Fibroblast of skin of abdomen (primary cell): ENCODE measurements at regions not wholly inside any gene's neighbourhood (a gene's known extent, or its start where the extent isn't known, plus 50 kb on each side); places are given as distances from the start of the nearest gene placed in this dataset.

Experiments used
- DNase-seq: peaks from one replicate; pipeline ENCODE4 v3.0.0-alpha.2; 2013

DNA sequence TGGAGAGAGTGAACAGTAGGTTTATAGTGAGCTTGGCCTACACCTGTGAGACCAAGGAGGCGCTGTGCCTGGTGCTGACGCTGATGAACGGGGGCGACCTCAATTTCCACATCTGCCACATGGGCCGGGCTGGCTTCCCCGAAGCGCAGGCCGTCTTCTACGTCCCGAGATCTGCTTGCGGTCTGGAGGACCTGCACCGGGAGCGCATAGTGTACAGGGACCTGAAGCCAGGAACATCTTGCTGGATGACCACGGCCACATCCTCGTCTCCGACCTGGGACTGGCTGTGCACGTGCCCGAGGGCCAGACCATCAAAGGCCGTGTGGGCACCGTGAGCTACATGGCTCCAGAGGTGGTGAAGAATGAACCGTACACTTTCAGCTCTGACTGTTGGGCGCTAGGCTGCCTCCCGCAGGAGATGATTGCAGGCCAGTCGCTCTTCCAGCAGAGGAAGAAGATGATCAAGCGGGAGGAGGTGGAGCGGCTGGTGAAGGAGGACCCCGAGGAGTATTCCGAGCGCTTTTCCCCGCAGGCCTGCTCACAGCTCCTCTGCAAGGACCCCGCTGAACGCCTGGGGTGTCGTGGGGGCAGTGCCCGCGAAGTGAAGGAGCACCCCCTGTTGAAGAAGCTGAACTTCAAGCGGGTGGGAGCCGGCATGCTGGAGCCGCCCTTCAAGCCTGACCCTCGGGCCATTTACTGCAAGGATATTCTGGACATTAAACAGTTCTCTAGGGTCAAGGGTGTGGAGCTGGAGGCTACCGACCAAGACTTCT is 139.0 kb downstream of the ZDHHC20 start:
- DNase-seq, result no peak

DNA sequence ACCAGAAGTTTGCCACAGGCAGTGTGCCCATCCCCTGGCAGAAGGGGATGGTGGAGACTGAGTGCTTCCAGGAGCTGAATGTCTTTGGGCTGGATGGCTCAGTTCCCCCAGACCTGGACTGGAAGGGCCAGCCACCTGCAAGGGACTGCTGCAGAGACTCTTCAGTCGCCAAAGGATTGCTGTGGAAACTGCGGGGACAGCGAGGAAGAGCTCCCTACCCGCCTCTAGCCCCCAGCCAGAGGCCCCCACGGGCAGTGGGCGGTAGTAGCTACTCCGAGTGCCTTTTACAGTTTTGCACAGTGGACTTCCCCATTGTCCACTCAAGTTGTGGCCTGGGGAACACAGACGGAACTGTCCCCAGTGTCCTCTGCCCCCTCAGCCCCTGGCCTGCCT is 138.5 kb downstream of the ZDHHC20 start:
- DNase-seq, result no peak

DNA sequence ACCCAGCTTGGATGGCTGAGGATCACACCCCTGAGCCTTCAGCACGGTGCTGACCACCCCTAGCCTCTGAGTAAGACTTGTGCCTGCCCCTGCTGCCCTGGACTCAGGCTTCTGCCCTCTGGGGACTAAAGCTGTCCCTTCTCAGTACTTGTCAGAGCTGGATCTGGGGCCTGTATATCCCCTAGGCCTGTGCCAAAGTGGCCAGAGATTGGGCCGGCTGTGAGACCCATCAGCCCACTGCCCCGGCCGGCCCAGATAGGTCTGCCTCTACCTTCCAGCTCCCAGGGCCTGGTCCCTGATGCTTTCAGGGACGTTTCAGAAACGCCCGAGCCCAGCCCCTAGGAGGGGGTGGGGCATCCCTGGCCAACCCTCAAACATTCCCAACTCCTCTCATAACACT is 137.8 kb downstream of the ZDHHC20 start:
- no peak for DNase-seq

DNA sequence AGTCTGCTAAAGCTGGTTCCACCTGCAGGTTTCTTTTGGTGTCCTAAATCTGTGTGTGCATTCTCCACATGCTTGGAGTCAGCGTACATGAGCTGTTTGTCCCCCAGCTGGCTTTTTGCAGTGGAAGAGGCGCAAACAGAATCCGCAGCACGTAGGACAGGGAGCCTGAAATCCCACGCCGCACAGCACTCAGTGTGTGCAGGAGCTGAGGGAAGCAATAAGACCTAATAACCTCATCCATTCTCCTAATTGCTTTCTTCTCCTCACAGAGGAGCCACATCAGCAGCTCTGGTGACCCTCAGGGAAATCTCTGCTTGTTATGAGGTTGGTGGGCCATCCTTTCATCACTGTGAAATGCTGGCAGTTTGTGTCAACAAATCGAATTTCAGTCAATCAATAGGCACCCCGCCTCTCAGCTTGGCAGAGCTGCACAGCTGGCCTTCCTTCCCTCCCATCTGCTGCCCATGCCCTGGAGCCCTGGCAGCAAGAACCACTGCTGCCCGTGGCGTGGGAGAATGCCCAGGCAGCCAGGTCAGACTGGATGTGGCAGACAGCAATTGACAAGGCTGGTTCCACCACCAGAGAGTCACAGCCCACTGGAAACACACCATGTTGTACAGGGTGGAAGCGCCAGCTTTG is 136.7 kb downstream of the ZDHHC20 start:
- no peak for DNase-seq
